Middle frontal gyrus (tissue), 1 donor: ENCODE measurements at regions not wholly inside any gene's neighbourhood (a gene's known extent, or its start where the extent isn't known, plus 50 kb on each side); places are given as distances from the start of the nearest gene placed in this dataset.
"Not testable (repeated sequence)": the region's sequence is repeated elsewhere in the genome, so short reads cannot be mapped to it uniquely, and the experiment has no call there.

Experiments used
- DNase-seq: peaks from one replicate; pipeline ENCODE4 v3.0.0-alpha.2; 2015; ENCODE audit warnings: low spot score; ENCODE audit errors: extremely low spot score

DNA sequence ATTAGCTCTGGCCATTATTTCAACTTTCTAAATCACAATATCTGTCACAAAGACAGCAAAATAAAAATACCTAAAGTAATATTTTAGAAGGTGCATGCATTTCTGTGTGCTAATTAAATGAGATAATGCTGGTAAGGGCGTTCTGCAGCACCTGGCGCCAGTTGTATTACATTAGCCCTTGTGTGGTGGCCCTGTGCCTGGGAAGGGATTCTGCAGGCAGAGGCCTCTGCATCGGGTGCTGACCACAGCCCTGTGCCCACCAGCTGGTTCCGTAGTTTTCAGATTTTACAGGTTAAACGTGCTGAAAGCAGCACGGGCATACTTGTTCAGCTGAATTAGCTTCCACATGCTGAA lies 157.7 kb upstream of the PRKCQ start:
- DNase-seq, result no peak

DNA sequence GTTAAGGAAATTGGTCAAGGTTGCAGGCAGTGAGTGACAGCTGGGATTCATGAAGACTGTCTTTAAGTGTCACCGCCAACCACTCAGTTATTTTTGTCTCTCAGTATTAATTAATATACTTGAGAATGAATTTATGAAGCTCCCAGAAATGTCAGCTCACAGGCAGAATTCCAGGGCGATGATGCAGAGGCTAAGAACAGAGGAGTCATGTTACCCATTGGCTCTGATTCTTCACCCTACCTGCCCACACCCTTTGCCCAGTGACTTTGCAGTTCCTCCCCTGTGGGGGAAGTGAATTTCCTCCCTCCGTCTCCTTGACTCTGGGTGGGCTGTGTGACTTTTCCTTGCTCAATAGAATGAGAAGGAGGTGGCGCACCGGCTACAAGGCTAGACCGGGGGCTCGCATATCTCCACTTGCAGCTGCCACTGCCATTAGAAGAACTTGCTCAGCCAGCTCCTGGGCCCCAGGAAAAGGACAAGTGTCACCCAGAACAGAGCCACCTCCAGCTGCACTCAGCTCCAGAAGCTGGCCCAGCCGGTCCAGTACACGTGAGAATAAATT lies 157.1 kb upstream of the PRKCQ start:
- no peak for DNase-seq

DNA sequence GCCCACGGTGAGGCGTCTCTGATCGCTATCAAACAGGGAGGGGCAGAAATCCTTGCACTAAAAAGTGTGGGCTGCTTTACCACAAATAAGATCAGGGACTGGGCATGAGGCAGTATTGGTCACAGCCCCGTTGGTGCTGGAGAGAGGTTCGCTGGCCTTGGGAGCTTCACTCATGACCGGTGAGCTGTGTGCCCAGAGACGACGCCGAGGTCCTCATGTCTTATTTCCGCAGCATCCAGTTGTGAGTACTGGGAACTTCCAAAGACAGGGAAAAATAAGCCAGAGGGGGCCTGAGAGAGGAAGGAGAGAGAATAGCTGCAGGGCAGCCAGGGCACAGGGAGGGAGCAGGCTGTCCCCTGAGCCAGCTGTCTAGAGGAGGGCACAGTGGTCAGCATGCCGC lies 154.2 kb upstream of the PRKCQ start:
- DNase-seq, result no peak

DNA sequence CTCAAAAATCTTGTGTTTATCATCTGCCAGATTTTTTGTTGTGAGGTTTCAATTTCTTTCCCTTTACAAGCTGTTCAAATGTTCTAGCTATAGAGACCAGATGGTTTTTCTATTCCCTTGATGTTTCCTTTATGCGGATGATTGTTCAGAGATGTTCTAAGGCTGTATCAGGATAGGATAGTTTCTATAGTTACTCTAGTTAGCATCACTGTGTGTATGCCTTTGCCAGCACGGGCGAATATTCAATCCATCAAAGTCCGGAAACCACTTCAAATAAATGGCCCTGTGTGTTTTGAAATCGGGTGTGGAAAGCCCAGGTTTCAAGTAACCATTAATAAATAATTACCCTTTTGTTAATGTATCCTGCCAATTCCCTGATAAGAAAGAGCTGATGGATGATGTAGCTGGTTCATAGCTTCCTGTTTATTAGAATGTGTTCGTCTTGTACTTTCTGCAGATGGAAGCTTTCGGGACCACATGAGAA lies 149.8 kb upstream of the PRKCQ start:
- DNase-seq, result no peak

DNA sequence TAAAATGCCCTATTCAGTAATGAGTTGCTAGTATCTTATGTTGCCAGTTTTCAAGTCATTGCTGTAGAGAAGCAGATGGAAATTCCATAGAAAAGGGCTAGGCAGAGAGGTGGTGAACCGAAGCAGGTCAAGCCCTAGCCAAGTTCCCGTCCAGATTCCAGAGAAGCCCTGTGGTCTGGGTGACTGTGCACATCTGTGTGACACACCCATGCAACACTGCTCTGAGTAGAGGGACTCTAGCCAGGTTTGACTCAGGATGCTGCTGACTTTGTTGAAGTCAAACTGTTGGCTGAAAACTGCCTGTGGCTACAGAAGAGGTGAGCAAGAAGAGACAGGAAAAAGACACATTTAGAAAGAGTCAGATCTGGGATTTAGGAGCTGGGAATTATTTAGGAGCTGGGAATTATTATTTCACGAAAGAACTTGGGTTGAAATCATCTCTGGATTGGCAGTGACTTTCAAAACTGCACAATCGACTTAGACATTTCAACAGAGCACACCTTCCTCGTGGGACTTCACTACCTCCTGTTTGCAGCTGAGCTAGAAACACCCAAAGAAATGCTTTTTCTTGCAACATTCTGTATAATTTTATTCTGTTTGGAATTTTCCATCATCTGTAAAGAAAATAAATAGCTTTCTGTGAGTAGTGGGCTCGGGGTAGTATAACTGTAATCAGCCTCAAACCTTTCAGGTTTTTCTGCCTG lies 149.1 kb upstream of the PRKCQ start:
- DNase-seq, result no peak

DNA sequence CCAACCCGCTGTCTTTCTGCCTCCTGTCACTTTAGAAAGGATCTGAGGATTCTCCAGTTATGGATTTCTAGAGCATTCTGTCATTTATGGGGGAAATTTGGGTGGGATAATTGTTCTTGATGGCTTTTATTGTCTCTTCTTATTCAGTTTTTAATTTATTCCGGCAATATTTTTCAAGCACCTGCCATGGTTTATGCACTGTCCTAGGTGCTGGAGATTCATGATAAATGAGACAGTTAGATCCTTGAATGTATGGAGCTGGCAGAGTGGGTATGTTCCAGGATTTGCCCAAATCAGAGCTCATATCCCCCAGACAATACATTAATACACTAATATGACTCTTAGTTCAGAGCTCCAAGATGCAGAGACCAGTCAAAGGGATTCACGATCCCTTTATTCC lies 146.8 kb upstream of the PRKCQ start:
- DNase-seq, result no peak

DNA sequence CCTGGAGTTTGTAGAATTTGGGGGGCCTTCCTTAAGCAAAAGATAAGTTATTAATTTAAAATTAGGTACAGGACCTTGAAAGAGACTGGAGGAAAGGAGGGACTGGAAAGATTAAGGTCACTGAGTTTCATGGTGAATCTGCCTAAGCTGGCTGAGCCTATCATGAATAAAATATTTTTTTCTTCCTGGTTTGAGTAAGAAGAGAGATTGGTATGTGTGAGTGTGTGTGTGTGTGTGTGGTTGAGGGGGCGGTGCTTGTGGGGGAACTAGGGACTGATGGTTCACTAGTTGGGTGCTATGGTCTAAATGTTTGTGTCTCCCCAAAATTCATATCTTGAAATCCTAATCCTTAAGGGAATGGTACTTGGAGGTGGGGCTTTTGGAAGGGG lies 142.5 kb upstream of the PRKCQ start:
- no peak for DNase-seq

DNA sequence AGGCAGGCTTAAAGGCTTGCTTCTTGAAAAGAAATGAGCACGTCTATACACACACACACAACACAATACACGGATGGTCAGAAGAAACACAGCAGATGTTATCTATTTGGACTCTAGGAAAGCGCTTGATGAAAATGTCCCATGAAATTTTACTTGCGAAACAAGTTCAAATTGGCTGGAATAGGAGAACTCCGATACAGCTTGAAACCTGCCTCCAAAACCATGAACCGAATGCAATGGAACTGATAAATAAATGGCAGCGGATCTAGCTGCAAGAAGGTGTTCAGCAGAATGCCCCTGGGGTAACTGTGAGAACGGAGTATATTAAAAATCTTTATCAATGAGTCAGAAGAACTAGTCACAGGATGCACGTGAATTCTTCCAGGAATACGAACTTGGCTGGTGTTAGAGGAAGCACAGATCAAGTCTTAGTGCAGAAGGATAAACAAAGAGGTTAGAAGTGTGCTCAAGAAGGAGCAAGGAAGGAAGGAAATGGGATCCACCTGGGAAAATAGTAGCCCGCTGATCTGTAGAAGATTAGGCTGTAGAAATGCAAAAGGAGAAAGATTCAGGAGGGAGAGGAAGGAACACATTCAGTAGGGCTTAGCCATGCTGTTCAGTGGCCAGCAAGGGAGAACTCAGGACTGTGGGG lies 142.0 kb upstream of the PRKCQ start:
- no peak for DNase-seq

DNA sequence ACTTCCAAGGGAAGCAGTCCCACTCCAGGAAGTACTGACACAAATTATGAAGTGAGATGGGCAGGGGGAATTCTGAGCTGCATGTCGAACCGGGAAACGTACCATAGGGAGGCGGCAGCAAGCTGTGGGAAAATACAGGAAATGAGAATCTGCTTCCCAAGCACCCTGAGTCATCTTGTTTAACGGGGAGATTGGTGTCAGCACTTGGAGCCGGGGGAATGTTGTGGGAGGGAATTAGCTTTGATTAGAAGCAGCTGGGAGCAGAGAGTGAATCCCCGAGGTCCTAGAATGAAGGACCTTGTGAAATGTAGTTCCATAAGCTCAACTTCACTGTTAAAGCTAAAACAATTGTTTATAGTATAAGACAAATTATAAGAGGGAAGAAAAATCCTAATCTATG lies 141.4 kb upstream of the PRKCQ start:
- no peak for DNase-seq

DNA sequence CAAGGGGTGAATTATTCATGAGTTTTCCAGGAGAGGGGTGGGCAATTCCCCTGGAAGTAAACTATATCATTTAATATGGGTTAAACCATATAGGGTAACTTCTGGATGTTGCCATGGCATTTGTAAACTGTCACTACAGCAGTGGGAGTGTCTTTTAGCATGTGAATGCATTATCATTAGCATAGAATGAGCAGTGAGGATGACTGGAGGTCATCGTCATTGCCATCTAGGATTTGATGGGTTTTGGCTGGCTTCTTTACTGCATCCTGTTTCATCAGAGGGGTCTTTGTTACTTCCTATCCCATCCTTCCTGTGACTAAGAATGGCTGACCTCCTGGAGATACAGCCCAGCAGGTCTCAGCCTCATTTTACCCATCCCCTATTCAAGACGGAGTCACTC lies 139.5 kb upstream of the PRKCQ start:
- no peak for DNase-seq

DNA sequence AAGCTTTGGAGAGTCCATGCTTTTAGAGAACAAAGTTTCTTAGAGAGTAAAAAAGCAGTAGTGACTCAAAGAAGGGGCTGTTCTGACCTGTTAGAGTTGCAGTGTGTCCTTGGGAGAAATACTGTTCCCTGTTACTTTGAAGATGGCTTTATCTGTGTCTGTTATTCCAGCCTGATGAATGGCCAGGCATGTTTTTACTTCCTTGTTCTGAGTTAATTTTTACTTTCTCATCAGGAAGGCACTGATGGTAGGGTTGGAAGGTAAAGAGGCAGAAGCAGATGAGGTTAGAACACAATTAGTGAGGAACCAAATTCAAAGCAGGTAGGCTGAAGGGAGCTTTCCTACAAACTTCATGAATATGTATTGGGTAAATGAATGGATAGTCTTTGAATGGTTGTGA lies 138.5 kb upstream of the PRKCQ start:
- DNase-seq, result no peak

DNA sequence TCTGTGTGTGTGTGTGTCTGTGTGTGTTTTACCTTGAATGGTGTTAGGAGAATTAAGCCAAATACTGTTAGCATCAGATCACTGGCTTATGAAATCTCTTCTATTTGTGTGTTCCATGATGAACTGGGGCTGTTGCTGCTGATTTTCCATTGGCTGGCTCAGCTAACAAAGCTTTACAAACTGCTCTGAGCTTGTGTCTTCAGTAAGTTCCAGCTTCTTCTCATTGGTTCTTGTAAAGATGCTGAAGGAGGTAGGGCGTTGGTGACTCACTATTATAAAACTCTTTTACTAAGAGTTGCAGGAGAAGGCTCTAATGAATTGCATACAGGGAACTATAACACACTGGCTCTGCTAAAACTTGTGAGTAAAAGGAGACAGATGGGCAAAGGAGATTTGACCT lies 136.4 kb upstream of the PRKCQ start:
- DNase-seq, result no peak

DNA sequence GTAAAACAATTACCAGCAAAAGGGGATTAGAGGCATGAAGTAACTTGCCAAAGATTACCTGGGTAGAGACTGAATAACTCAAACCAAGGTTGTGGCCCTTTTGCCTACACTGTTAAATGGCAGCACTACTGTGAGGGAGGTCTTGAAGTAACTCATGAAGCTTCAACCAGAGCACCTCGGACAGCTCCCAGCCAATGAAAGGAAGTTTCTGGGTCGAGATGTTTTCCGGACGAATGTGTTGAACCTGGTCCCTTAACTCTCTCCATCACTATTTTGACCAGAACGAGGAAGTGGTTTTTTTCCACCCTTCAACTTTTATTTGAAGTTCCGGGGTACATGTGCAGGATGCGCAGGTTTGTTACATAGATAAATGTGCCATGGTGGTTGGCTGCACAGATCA lies 133.6 kb upstream of the PRKCQ start:
- DNase-seq, result no peak

DNA sequence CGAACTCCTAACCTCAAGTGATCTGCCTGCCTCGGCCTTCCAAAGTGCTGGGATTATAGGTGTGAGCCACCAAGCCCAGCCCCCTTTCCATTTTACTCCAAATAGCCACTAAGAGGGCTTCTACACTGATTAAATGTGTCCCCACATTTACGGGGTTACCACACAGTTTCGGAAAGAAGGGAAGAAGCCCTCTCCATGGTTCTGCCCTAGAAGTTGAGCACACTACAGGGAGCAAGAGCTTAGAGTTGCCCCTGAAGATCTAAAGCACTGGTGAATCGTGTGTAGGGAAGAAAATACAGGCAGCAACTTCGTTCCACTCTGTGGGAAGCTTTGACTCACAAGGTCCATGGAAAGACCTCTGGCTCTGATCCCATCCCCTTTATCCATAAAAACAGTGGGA lies 133.0 kb upstream of the PRKCQ start:
- no peak for DNase-seq

DNA sequence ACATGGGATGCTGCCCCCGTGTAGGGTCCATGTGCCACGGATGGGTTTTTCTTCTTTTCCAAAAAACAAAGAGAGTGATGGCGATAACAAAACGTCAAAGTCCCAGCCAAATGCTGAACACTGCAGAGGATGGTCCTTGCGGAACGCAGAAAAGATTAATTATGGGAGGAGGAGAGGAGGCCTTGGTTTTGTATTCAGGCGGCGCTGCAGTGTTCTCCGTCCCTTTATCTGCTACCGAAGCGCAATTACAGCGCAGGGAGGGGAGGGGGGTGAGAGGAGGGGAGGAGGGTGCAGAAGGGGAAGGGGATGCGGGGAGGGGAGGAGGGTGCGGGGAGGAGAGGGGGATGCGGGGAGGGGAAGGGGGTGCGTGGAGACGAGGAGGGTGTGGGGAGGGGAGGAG lies 131.8 kb upstream of the PRKCQ start:
- DNase-seq, result no peak

DNA sequence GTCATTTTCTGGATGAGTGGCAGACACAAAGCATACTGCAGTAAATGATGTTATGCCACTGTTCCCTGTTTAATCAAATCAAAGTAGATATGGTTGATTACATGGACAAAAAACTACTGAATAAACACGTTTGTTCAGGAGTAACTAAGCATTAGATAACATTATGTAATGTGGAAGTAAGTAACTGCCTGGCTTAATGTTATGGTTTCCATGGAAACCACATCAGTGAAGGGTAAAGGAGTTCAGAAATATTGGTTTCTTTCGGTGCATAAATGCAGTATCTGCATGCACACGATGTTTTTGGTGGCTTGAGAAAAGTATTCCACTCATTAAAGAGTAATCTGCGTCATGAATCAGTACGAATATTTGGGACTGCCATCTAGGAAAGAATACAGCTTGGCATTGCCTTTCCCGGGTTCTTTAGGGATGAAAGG lies 131.3 kb upstream of the PRKCQ start:
- no peak for DNase-seq

DNA sequence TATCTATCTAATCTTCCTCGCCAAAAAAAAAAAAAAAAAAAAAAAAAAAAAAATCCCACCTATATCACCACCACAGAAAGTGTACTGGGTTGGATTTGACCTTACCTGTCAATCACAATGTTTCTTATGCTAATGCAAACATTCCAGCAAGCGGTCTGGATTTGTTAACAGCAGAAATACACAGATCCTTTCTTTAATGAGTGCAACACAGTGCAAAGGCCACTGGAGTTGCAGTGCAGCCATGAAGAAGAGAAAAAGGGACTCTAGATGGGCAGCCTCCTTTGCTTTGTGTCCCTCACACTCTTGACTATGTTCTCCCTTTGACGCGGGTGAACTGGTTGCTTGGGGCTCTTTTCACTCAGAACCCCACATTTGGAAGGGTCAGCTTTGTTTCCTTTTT lies 127.3 kb upstream of the PRKCQ start:
- no peak for DNase-seq

DNA sequence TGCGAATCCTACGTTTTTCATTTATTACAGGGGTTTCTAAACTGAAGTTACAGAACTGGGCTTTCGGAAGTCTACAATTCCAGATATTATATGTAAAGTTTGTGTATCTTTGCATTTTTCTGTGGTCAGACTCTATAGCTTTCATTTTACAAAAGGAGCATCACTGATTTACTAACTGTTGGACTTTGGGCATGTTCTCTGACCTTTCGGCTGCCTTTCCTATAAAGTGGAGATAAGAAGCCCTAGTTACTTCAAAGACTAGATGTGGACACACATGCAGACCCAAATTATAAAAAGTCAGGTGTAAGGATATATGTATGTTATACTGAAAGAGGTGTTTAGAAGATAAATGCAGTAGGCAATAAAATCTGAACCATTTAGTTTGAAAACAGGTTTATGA lies 126.6 kb upstream of the PRKCQ start:
- DNase-seq, result no peak

DNA sequence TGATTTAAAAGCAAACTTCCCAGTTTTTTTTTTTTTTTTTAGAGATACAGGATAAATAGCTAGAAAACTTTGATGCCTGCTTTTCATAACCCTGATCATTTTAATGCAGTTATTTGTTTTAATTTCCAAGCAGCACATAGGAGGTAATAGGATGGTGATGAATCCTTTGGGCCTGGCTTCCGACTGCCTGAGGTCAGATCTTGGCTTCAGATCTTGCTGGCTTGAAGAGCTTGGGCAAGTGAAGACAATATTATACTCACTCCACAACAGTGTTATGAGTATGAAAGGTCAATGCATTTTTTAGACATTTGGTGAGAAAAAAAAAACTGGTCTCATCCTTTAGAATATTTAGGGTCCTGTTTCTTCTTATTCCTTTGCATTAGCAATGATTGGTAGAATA lies 124.8 kb upstream of the PRKCQ start:
- DNase-seq, result no peak

DNA sequence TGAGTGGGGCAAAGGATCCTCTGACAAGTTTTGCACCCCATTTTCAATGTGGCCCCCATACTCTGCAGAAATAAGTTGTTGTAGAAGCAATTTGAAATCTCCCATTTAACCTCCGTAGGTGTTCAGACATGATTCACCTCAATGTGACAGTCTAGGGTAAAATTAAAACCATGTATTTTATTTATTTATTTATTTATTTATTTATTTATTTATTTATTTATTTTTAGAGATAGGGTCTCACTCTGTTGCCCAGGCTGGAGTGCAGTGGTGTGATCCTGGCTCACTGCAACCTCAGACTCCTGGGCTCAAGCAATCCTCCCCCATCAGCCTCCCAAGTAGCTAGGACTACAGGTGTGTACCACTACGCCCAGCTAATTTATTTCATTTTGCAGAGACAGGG lies 122.8 kb upstream of the PRKCQ start:
- DNase-seq, result not testable (repeated sequence)

DNA sequence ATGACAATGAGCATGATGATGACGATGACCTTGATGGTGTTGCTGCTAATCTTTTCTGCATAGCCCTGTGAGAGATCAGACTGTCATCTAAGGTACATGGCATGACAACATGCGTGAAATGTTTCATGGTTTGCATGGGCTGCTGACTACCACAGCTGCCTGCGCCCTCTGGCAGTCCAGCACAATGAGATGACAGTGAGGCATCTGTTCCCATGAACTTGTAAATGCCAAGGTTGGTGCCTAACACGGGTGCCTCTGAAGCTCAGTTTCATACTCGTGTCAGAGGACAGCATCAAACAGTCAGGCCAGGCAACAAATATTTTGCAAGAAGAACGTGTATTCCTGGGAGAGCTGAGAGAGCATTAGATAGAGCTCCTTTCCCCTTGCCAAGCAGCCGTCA lies 122.0 kb upstream of the PRKCQ start:
- DNase-seq, result no peak

DNA sequence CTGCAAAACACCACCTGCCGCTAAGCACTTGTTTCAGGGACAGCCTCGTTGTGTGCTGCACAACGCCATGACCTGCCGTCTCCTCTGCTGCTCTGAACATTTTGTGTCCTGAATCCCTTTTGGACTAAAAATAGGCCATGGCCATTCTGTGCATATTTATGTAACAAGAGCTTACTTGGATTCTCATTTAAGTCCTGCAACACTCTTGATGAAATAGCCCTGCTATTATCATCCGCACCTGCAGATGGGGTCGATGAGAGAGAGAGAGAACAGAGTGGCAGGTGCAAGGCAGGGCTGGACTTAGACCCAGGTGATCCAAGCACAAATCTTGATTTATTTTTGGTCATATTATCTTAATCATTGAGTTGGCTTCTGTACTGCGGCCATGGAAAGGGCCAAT lies 121.2 kb upstream of the PRKCQ start:
- no peak for DNase-seq

DNA sequence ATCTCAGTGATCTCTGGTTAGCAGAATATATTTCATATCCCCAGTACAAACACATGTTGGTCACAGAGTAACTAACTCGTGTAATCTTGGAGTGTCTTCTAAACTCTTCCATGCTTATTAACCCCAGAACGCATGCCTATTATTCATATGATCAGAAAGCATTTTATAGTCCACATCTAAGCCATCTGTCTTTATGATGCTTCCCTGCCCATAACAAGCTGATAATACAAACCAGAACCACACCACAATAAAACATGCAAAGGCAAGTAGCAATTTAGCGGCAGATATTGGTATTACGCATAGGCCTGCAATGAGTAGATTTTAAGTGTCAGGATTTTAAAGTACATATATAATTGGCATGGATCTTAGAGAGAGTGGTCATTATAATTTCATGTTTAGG lies 120.0 kb upstream of the PRKCQ start:
- DNase-seq, result no peak
